ENCODE measurements at regions not wholly inside any gene's neighbourhood (a gene's known extent, or its start where the extent isn't known, plus 50 kb on each side); places are given as distances from the start of the nearest gene placed in this dataset.

- TF ChIP-seq CTCF (IDR thresholded peaks at IDR 0.05): no peak
- Histone ChIP-seq H3K79me2 (no peaks in the 10 kb centered on the region), H3K27ac (no peak overlapping the region), H3K4me1 (no peaks in the 10 kb centered on the region), H3K9ac (no peak overlapping the region), H3K4me2 (ENCODE audit: low read length) (no peak overlapping the region), H3K9me3 (ENCODE audit: control insufficient read depth, low read length) (no peaks in the 10 kb centered on the region), H3K4me3 (ENCODE audit: low read depth, low read length) (no peak overlapping the region), H2AFZ (no peak overlapping the region), H3K36me3 (ENCODE audit: control insufficient read depth, insufficient read depth, low read length) (no peaks in the 10 kb centered on the region), H3K27me3 (ENCODE audit: control insufficient read depth, insufficient read depth, low read length) (no peaks in the 10 kb centered on the region)
Observed at GRCh38 chr20:39397646-39398045, 435.5 kb downstream of the DHX35 start.

- Histone ChIP-seq H3K79me2 (no peaks in the 10 kb centered on the region), H3K4me3 (ENCODE audit: low read depth, low read length) (no peak overlapping the region), H3K4me2 (ENCODE audit: low read length) (no peak overlapping the region), H3K27me3 (ENCODE audit: control insufficient read depth, insufficient read depth, low read length) (no peaks in the 10 kb centered on the region), H3K4me1 (no peaks in the 10 kb centered on the region), H3K9me3 (ENCODE audit: control insufficient read depth, low read length) (no peaks in the 10 kb centered on the region), H3K27ac (no peak overlapping the region), H3K36me3 (ENCODE audit: control insufficient read depth, insufficient read depth, low read length) (no peaks in the 10 kb centered on the region), H3K9ac (no peak overlapping the region), H2AFZ (peak overlapping the region; percentile 6)
- TF ChIP-seq CTCF (IDR thresholded peaks at IDR 0.05): no peak
Observed at GRCh38 chr20:39395478-39396291, 433.5 kb downstream of the DHX35 start.

GRCh38 chr20:39394461-39394860, 432.3 kb downstream of the DHX35 start:
- Histone ChIP-seq H3K4me1 (no peaks in the 10 kb centered on the region), H2AFZ (no peak overlapping the region), H3K4me3 (ENCODE audit: low read depth, low read length) (no peak overlapping the region), H3K9me3 (ENCODE audit: control insufficient read depth, low read length) (no peaks in the 10 kb centered on the region), H3K79me2 (no peaks in the 10 kb centered on the region), H3K9ac (no peak overlapping the region), H3K27me3 (ENCODE audit: control insufficient read depth, insufficient read depth, low read length) (no peaks in the 10 kb centered on the region), H3K4me2 (ENCODE audit: low read length) (no peak overlapping the region), H3K27ac (no peak overlapping the region), H3K36me3 (ENCODE audit: control insufficient read depth, insufficient read depth, low read length) (no peaks in the 10 kb centered on the region)
- TF ChIP-seq CTCF (IDR thresholded peaks at IDR 0.05): no peak

GRCh38 chr20:39390186-39390585, 428.0 kb downstream of the DHX35 start:
- TF ChIP-seq CTCF (IDR thresholded peaks at IDR 0.05): no peak
- H3K9ac ChIP-seq: no peak overlapping the region
- no peak overlapping the region for H3K4me3 ChIP-seq (ENCODE audit: low read depth, low read length)
- no peak overlapping the region for H3K27ac ChIP-seq
- H3K4me1 ChIP-seq: no peaks in the 10 kb centered on the region
- H3K4me2 ChIP-seq (ENCODE audit: low read length): no peak overlapping the region
- no peaks in the 10 kb centered on the region for H3K9me3 ChIP-seq (ENCODE audit: control insufficient read depth, low read length)
- no peak overlapping the region for H2AFZ ChIP-seq
- no peaks in the 10 kb centered on the region for H3K36me3 ChIP-seq (ENCODE audit: control insufficient read depth, insufficient read depth, low read length)
- no peaks in the 10 kb centered on the region for H3K27me3 ChIP-seq (ENCODE audit: control insufficient read depth, insufficient read depth, low read length)
- H3K79me2 ChIP-seq: no peaks in the 10 kb centered on the region

GRCh38 chr20:39381595-39381994, 419.5 kb downstream of the DHX35 start:
- H3K27ac ChIP-seq: no peak overlapping the region
- H3K4me1 ChIP-seq: peaks cover 3% of the 10 kb centered on the region
- H3K9ac ChIP-seq: no peak overlapping the region
- H3K9me3 ChIP-seq (ENCODE audit: control insufficient read depth, low read length): no peaks in the 10 kb centered on the region
- H3K4me2 ChIP-seq (ENCODE audit: low read length): no peak overlapping the region
- H3K4me3 ChIP-seq (ENCODE audit: low read depth, low read length): no peak overlapping the region
- H2AFZ ChIP-seq: no peak overlapping the region
- no peaks in the 10 kb centered on the region for H3K36me3 ChIP-seq (ENCODE audit: control insufficient read depth, insufficient read depth, low read length)
- no peaks in the 10 kb centered on the region for H3K27me3 ChIP-seq (ENCODE audit: control insufficient read depth, insufficient read depth, low read length)
- TF ChIP-seq CTCF (IDR thresholded peaks at IDR 0.05): no peak
- H3K79me2 ChIP-seq: no peaks in the 10 kb centered on the region

Data from parathyroid adenoma (tissue), 2 donors.